SK-N-SH treated with all-trans-retinoic acid at 6 μM for 48 hours (cell line): ENCODE measurements at regions not wholly inside any gene's neighbourhood (a gene's known extent, or its start where the extent isn't known, plus 50 kb on each side); places are given as distances from the start of the nearest gene placed in this dataset.

Experiments used
- PPARA ChIP-seq: fragments of 250-450 bp; sonication (Bioruptor Pico); IDR thresholded peaks from 2 replicates; pipeline ENCODE4 v1.5.0; 2020; ENCODE audit warnings: mild to moderate bottlenecking, borderline replicate concordance
- ZFP30 ChIP-seq: fragments of 450-650 bp; formaldehyde crosslinking; IDR thresholded peaks from 2 replicates; pipeline ENCODE4 v1.5.0; 2022; ENCODE audit warnings: mild to moderate bottlenecking, moderate library complexity
- TF ChIP-seq, protein P1 (sequence below): fragments of 250-450 bp; sonication (Bioruptor Pico); IDR thresholded peaks from 2 replicates; pipeline ENCODE4 v1.8.0; 2021; ENCODE audit warnings: low read depth, mild to moderate bottlenecking, moderate library complexity, borderline replicate concordance

DNA sequence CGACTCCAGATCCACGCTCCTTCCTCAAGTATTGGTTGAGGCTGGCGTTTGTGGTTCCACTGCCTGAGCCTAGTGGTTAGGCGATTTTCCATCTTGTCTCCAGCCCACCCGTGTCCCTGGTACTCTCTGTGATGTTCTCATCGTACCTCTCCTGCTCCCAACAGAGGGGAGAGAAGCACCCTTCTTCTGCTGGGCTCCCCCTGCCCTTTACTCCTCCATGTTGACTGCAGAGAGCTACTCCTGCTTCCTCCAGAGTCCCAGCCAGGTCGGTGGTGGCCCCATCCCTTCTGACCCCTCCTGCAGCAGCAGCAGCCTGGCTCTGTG, 164.0 kb upstream of the BCOR start:
- no peak for TF ChIP-seq PPARA (CRISPR knock-in tag)
- TF ChIP-seq, protein P1, sequence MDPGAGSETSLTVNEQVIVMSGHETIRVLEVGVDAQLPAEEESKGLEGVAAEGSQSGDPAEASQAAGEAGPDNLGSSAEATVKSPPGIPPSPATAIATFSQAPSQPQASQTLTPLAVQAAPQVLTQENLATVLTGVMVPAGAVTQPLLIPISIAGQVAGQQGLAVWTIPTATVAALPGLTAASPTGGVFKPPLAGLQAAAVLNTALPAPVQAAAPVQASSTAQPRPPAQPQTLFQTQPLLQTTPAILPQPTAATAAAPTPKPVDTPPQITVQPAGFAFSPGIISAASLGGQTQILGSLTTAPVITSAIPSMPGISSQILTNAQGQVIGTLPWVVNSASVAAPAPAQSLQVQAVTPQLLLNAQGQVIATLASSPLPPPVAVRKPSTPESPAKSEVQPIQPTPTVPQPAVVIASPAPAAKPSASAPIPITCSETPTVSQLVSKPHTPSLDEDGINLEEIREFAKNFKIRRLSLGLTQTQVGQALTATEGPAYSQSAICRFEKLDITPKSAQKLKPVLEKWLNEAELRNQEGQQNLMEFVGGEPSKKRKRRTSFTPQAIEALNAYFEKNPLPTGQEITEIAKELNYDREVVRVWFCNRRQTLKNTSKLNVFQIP (CRISPR knock-in tag) = no peak
- TF ChIP-seq ZFP30 = no peak
